NAMALWA (cell line): ENCODE measurements at regions not wholly inside any gene's neighbourhood (a gene's known extent, or its start where the extent isn't known, plus 50 kb on each side); places are given as distances from the start of the nearest gene placed in this dataset.
"Not testable (repeated sequence)": the region's sequence is repeated elsewhere in the genome, so short reads cannot be mapped to it uniquely, and the experiment has no call there.

Experiments
- DNase-seq: peaks from one replicate; pipeline ENCODE4 v3.0.0-alpha.2; 2015; ENCODE audit warnings: low spot score

- no peak for DNase-seq
Observed at GRCh38 chr2:220560192-220560591, 932.8 kb downstream of the SLC4A3 start.

- no peak for DNase-seq
Observed at GRCh38 chr2:220562375-220563140, 935.1 kb downstream of the SLC4A3 start.

- DNase-seq, result no peak
Observed at GRCh38 chr2:220568296-220568695, 940.9 kb downstream of the SLC4A3 start.

- no peak for DNase-seq
Observed at GRCh38 chr2:220569112-220569897, 941.9 kb downstream of the SLC4A3 start.

- DNase-seq, result no peak
Observed at GRCh38 chr2:220572385-220572784, 945.0 kb downstream of the SLC4A3 start.

GRCh38 chr2:220574038-220574437, 946.6 kb downstream of the SLC4A3 start:
- peak; percentile 36 for DNase-seq

GRCh38 chr2:220575963-220576362, 948.5 kb downstream of the SLC4A3 start:
- no peak for DNase-seq

GRCh38 chr2:220579452-220579851, 952.0 kb downstream of the SLC4A3 start:
- no peak for DNase-seq

- peak; percentile 21 for DNase-seq
Observed at GRCh38 chr2:220580113-220580512, 952.7 kb downstream of the SLC4A3 start.

GRCh38 chr2:220583725-220584124, 956.3 kb downstream of the SLC4A3 start:
- DNase-seq, result no peak

- DNase-seq, result no peak
Observed at GRCh38 chr2:220585241-220585640, 957.8 kb downstream of the SLC4A3 start.

GRCh38 chr2:220586980-220587530, 959.6 kb downstream of the SLC4A3 start:
- DNase-seq, result no peak

GRCh38 chr2:220588148-220588547, 960.7 kb downstream of the SLC4A3 start:
- DNase-seq, result no peak

GRCh38 chr2:220590476-220590875, 963.0 kb downstream of the SLC4A3 start:
- no peak for DNase-seq

- DNase-seq, result no peak
Observed at GRCh38 chr2:220593526-220593925, 966.1 kb downstream of the SLC4A3 start.

- DNase-seq, result no peak
Observed at GRCh38 chr2:220601674-220602073, 970.4 kb downstream of the EPHA4 start.

- not testable (repeated sequence) for DNase-seq
Observed at GRCh38 chr2:220613004-220613403, 959.1 kb downstream of the EPHA4 start.

GRCh38 chr2:220614064-220614463, 958.0 kb downstream of the EPHA4 start:
- DNase-seq, result no peak

- DNase-seq, result no peak
Observed at GRCh38 chr2:220619525-220620220, 952.4 kb downstream of the EPHA4 start.

GRCh38 chr2:220626603-220627002, 945.5 kb downstream of the EPHA4 start:
- DNase-seq, result no peak

- no peak for DNase-seq
Observed at GRCh38 chr2:220628252-220628651, 943.9 kb downstream of the EPHA4 start.

- no peak for DNase-seq
Observed at GRCh38 chr2:220641137-220641536, 931.0 kb downstream of the EPHA4 start.
